Body of pancreas (tissue), 4 donors: ENCODE measurements at regions not wholly inside any gene's neighbourhood (a gene's known extent, or its start where the extent isn't known, plus 50 kb on each side); places are given as distances from the start of the nearest gene placed in this dataset.

ENCODE experiments used
- POLR2A ChIP-seq, 3 donors: fragments of 450-650 bp; IDR thresholded peaks; one replicate each; pipeline ENCODE4 v1.6.1; 2016; ENCODE audit warnings: antibody characterized with exemption in 3 of 3, mild to moderate bottlenecking in 2 of 3
- TF ChIP-seq, protein P1 (sequence below), 7 experiments: fragments of 450-650 bp in 4 of 7; fragments of 200-600 bp in 3 of 7; sonication (generic) in 3 of 7; IDR thresholded peaks; one replicate each; pipeline ENCODE4 v1.5.1; 2016 to 2019; ENCODE audit warnings: antibody characterized with exemption in 7 of 7

DNA sequence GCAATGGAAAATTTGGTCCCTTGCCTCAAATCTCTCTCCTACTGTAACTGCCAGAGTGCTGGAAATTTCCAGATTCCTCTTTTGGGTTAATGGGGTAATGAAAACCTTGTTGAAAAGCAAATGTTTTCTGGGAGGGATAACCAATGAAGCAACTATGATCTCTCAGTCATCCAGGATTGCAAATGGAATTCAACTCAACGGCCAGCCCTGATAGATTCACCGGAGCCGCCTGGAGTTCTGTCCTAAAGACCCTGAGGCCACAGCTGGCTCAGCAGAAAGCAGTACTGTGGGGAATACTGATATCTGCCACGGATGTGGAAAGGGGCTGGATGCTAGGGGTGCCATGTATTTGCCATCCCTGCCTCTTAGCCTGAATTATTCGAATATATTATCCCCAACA lies 167.8 kb downstream of the NRP2 start:
- no peak for TF ChIP-seq POLR2A (IDR thresholded peaks at IDR 0.05)
- TF ChIP-seq, protein P1, sequence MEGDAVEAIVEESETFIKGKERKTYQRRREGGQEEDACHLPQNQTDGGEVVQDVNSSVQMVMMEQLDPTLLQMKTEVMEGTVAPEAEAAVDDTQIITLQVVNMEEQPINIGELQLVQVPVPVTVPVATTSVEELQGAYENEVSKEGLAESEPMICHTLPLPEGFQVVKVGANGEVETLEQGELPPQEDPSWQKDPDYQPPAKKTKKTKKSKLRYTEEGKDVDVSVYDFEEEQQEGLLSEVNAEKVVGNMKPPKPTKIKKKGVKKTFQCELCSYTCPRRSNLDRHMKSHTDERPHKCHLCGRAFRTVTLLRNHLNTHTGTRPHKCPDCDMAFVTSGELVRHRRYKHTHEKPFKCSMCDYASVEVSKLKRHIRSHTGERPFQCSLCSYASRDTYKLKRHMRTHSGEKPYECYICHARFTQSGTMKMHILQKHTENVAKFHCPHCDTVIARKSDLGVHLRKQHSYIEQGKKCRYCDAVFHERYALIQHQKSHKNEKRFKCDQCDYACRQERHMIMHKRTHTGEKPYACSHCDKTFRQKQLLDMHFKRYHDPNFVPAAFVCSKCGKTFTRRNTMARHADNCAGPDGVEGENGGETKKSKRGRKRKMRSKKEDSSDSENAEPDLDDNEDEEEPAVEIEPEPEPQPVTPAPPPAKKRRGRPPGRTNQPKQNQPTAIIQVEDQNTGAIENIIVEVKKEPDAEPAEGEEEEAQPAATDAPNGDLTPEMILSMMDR (IDR thresholded peaks at IDR 0.05) = no peak
